Lower leg skin (tissue), 3 donors: ENCODE measurements at regions not wholly inside any gene's neighbourhood (a gene's known extent, or its start where the extent isn't known, plus 50 kb on each side); places are given as distances from the start of the nearest gene placed in this dataset.
"Not testable (repeated sequence)": the region's sequence is repeated elsewhere in the genome, so short reads cannot be mapped to it uniquely, and the experiment has no call there.

Source experiments
- POLR2A ChIP-seq, 2 donors: fragments of 450-650 bp; IDR thresholded peaks; one replicate each; pipeline ENCODE4 v1.6.1; 2016 to 2017; ENCODE audit warnings: antibody characterized with exemption in 2 of 2, mild to moderate bottlenecking in 1 of 2, moderate library complexity in 1 of 2
- TF ChIP-seq, protein P1 (sequence below), 3 donors: fragments of 450-650 bp; IDR thresholded peaks; one replicate each; pipeline ENCODE4 v1.5.1; 2016; ENCODE audit warnings: antibody characterized with exemption in 3 of 3, mild to moderate bottlenecking in 3 of 3, moderate library complexity in 2 of 3

DNA sequence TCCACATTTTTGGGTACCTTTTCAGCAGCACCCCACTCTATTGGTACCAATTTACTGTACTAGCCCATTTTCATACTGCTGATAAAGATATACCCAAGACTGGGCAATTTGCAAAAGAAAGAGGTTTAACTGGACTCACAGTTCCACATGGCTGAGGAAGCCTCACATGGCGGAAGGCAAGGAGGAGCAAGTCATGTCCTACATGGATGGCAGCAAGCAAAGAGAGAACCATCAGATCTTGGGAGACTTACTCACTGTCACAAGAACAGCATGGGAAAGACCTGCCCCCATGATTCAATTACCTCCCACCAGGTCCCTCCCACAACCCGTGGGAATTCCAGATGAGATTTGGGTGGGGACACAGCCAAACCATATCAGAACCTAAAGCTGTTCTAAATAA lies 58.5 kb upstream of the ATP5MC3 start:
- not testable (repeated sequence) for TF ChIP-seq POLR2A (IDR thresholded peaks at IDR 0.05)
- TF ChIP-seq, protein P1, sequence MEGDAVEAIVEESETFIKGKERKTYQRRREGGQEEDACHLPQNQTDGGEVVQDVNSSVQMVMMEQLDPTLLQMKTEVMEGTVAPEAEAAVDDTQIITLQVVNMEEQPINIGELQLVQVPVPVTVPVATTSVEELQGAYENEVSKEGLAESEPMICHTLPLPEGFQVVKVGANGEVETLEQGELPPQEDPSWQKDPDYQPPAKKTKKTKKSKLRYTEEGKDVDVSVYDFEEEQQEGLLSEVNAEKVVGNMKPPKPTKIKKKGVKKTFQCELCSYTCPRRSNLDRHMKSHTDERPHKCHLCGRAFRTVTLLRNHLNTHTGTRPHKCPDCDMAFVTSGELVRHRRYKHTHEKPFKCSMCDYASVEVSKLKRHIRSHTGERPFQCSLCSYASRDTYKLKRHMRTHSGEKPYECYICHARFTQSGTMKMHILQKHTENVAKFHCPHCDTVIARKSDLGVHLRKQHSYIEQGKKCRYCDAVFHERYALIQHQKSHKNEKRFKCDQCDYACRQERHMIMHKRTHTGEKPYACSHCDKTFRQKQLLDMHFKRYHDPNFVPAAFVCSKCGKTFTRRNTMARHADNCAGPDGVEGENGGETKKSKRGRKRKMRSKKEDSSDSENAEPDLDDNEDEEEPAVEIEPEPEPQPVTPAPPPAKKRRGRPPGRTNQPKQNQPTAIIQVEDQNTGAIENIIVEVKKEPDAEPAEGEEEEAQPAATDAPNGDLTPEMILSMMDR (IDR thresholded peaks at IDR 0.05), result not testable (repeated sequence)
